ENCODE measurements at regions not wholly inside any gene's neighbourhood (a gene's known extent, or its start where the extent isn't known, plus 50 kb on each side); places are given as distances from the start of the nearest gene placed in this dataset.

DNA sequence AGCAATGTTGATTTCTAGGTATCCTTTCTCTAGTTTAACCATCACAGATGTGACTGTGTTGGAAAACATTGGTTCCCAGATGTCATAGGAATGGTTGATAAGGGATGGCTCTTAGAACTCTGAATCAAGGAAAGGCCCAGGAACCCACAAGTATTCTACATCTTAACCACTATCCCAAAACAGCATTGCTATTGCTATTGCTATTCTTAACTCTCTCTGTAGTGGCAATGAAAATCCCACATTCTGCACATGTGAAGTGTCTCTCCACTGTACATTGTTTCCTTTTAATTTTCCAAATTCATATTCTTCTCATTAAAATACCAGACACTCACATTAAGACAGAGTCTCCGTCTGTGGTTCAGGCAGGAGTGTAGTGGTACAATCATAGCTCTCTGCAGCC is 420.4 kb upstream of the RUNX1 start:
- BruUV-seq (replicated peaks) = no TSS peak
- no peaks in the 10 kb centered on the region for H3K27me3 ChIP-seq (ENCODE audit: control insufficient read depth in 2 of 2, insufficient read depth in 2 of 2, low read length in 2 of 2)
- no peak for DNase-seq (ENCODE audit: low read depth, low spot score)
- H3K79me2 ChIP-seq (ENCODE audit: control insufficient read depth, insufficient read depth, low read length) = no peaks in the 10 kb centered on the region
- H4K20me1 ChIP-seq (replicated peaks; ENCODE audit: control insufficient read depth, extremely low read depth, insufficient read depth, low read length) = no peaks in the 10 kb centered on the region
- ChIA-PET POLR2A (no interaction called here), CTCF (interaction anchor here (1.0 to 1.2 kb wide), 2 partner anchors 13 to 35 kb away, joined by 3 to 4 read pairs; no protein-coding TSS in a partner anchor)
- no peak overlapping the region for H3K9ac ChIP-seq (replicated peaks; ENCODE audit: extremely low read depth, insufficient read depth, low read length)
- no peak overlapping the region for H3K27ac ChIP-seq (ENCODE audit: insufficient read depth, low read depth, low read length)
- H3K4me1 ChIP-seq (ENCODE audit: control insufficient read depth, extremely low read depth, insufficient read depth, low read length) = no peaks in the 10 kb centered on the region
- no peaks in the 10 kb centered on the region for H3K9me3 ChIP-seq (replicated peaks; ENCODE audit: control insufficient read depth, insufficient read depth, low read length)
- dilution Hi-C loops (cut with MboI; ENCODE audit: extremely low pct_ligation_motif_present, low sequenced_read_pairs) (no loop called here), intact Hi-C loops (cut with micrococcal nuclease) (no loop called here)
- no peaks in the 10 kb centered on the region for H3K36me3 ChIP-seq (ENCODE audit: control insufficient read depth in 2 of 2, extremely low read depth in 1 of 2, insufficient read depth in 2 of 2, low read length in 2 of 2)
- no peak for FAIRE-seq
- H2AFZ ChIP-seq (ENCODE audit: low read depth, low read length) = no peak overlapping the region
- H3K4me3 ChIP-seq (replicated peaks in 1 of 3; ENCODE audit: insufficient read depth in 1 of 3, low read depth in 1 of 3, low read length in 3 of 3) = no peak overlapping the region
- H3K4me2 ChIP-seq (ENCODE audit: insufficient read depth, low read length) = no peak overlapping the region
- TF ChIP-seq EZH2 (IDR thresholded peaks at IDR 0.05; ENCODE audit: borderline replicate concordance, low read depth, low read length, severe bottlenecking) = no peak
- no peaks in the 10 kb centered on the region for H3K9me1 ChIP-seq (replicated peaks; ENCODE audit: control insufficient read depth, extremely low read depth, insufficient read depth, low read length)

DNA sequence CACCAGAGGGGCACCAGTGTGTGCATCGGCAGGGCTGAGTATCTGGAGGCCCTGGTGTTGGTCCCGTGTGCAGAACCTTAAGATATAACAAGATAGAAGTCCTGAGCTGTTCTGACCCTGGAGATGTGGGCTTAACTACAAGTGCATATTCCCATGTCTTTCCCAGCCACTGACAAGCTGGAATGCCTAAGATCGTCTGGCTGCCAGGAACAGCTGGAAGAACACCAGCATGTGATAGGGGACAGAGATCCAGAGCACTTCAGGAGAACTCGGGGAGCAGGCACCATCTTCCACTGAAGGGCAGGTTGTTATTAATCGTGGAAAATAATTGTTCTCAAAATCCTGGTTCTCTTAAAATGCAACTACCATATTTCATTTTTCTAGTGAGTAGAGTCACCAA is 419.9 kb upstream of the RUNX1 start:
- dilution Hi-C loops (cut with MboI; ENCODE audit: extremely low pct_ligation_motif_present, low sequenced_read_pairs) (no loop called here), intact Hi-C loops (cut with micrococcal nuclease) (no loop called here)
- no peak overlapping the region for H3K4me3 ChIP-seq (replicated peaks in 1 of 3; ENCODE audit: insufficient read depth in 1 of 3, low read depth in 1 of 3, low read length in 3 of 3)
- no peaks in the 10 kb centered on the region for H4K20me1 ChIP-seq (replicated peaks; ENCODE audit: control insufficient read depth, extremely low read depth, insufficient read depth, low read length)
- TF ChIP-seq POLR2AphosphoS5 (IDR thresholded peaks at IDR 0.05; ENCODE audit: insufficient read depth, low read depth, low read length) (no peak), FOS (IDR thresholded peaks at IDR 0.05; ENCODE audit: borderline replicate concordance, insufficient read depth, low read length) (no peak), EZH2 (IDR thresholded peaks at IDR 0.05; ENCODE audit: borderline replicate concordance, low read depth, low read length, severe bottlenecking) (no peak), JUN (IDR thresholded peaks at IDR 0.05; ENCODE audit: borderline replicate concordance, insufficient read depth, insufficient read length, low read depth) (no peak), MAX (IDR thresholded peaks at IDR 0.05; ENCODE audit: insufficient read depth, insufficient read length) (no peak), CTCF (IDR thresholded peaks at IDR 0.05; ENCODE audit: extremely low read depth in 1 of 2, insufficient read depth in 1 of 2, low read depth in 1 of 2, low read length in 2 of 2) (no peak), POLR2A (IDR thresholded peaks at IDR 0.05; ENCODE audit: low read depth, low read length) (no peak), MYC (IDR thresholded peaks at IDR 0.05; ENCODE audit: low read depth, low read length) (no peak), GATA2 (IDR thresholded peaks at IDR 0.05; ENCODE audit: insufficient read depth, insufficient read length, low read depth, low read length) (no peak)
- ChIA-PET CTCF (interaction anchor here (1.0 to 1.2 kb wide), 2 partner anchors 14 to 35 kb away, joined by 3 to 4 read pairs; no protein-coding TSS in a partner anchor), POLR2A (no interaction called here)
- H3K79me2 ChIP-seq (ENCODE audit: control insufficient read depth, insufficient read depth, low read length) = no peaks in the 10 kb centered on the region
- no peak overlapping the region for H3K27ac ChIP-seq (ENCODE audit: insufficient read depth, low read depth, low read length)
- BruUV-seq (replicated peaks) = no TSS peak
- no peaks in the 10 kb centered on the region for H3K36me3 ChIP-seq (ENCODE audit: control insufficient read depth in 2 of 2, extremely low read depth in 1 of 2, insufficient read depth in 2 of 2, low read length in 2 of 2)
- H3K9me1 ChIP-seq (replicated peaks; ENCODE audit: control insufficient read depth, extremely low read depth, insufficient read depth, low read length) = no peaks in the 10 kb centered on the region
- H2AFZ ChIP-seq (ENCODE audit: low read depth, low read length) = no peak overlapping the region
- no peaks in the 10 kb centered on the region for H3K27me3 ChIP-seq (ENCODE audit: control insufficient read depth in 2 of 2, insufficient read depth in 2 of 2, low read length in 2 of 2)
- DNase-seq (ENCODE audit: low read depth, low spot score) (no peak), FAIRE-seq (peak; percentile 40)
- H3K4me1 ChIP-seq (ENCODE audit: control insufficient read depth, extremely low read depth, insufficient read depth, low read length) = no peaks in the 10 kb centered on the region
- H3K9me3 ChIP-seq (replicated peaks; ENCODE audit: control insufficient read depth, insufficient read depth, low read length) = no peaks in the 10 kb centered on the region
- H3K4me2 ChIP-seq (ENCODE audit: insufficient read depth, low read length) = no peak overlapping the region
- no peak overlapping the region for H3K9ac ChIP-seq (replicated peaks; ENCODE audit: extremely low read depth, insufficient read depth, low read length)

Measured in endothelial cell of umbilical vein (primary cell).